ENCODE measurements at regions not wholly inside any gene's neighbourhood (a gene's known extent, or its start where the extent isn't known, plus 50 kb on each side); places are given as distances from the start of the nearest gene placed in this dataset.

GRCh38 chr17:77875881-77876509 is 82.5 kb upstream of the TNRC6C start:
- Histone ChIP-seq H3K36me3 (no peaks in the 10 kb centered on the region), H3K9me3 (no peaks in the 10 kb centered on the region), H3K27me3 (no peaks in the 10 kb centered on the region), H3K4me1 (peaks cover 0 to 6% (median 1%) of the 10 kb centered on the region in 4 donors), H3K4me3 (no peak overlapping the region), H3K27ac (no peak overlapping the region)
- in situ Hi-C loops (cut with MboI; ENCODE audit: low pct_ligation_motif_present in 1 of 4, low pct_unique_long_range_greater_than_20kb in 1 of 4, low sequenced_read_pairs in 3 of 4): no loop called here
- 86 to 89% methylated on average over 1 to 2 of the region's 2 CpGs for WGBS, 2 donors (ENCODE audit: low coverage in 1 of 2)
- intact Hi-C loops (cut with DNase I; ENCODE audit: low total_unique reads): no loop called here
- TF ChIP-seq EP300 (IDR thresholded peaks at IDR 0.05; ENCODE audit: low read depth): no peak
- no peak for TF ChIP-seq POLR2A (IDR thresholded peaks at IDR 0.05)
- TF ChIP-seq POLR2AphosphoS5 (IDR thresholded peaks at IDR 0.05): no peak
- no peak for TF ChIP-seq CTCF (IDR thresholded peaks at IDR 0.05)
- DNase-seq: no peak

GRCh38 chr17:77877036-77877435 is 81.5 kb upstream of the TNRC6C start:
- intact Hi-C loops (cut with DNase I; ENCODE audit: low total_unique reads): no loop called here
- no peak for DNase-seq
- Histone ChIP-seq H3K27ac (no peak overlapping the region), H3K36me3 (no peaks in the 10 kb centered on the region), H3K4me1 (peaks cover 0 to 14% (median 10%) of the 10 kb centered on the region in 4 donors), H3K4me3 (no peak overlapping the region), H3K27me3 (no peaks in the 10 kb centered on the region), H3K9me3 (no peaks in the 10 kb centered on the region)
- no peak for TF ChIP-seq POLR2AphosphoS5 (IDR thresholded peaks at IDR 0.05)
- TF ChIP-seq EP300 (IDR thresholded peaks at IDR 0.05; ENCODE audit: low read depth): no peak
- no peak for TF ChIP-seq CTCF (IDR thresholded peaks at IDR 0.05)
- in situ Hi-C loops (cut with MboI; ENCODE audit: low pct_ligation_motif_present in 1 of 4, low pct_unique_long_range_greater_than_20kb in 1 of 4, low sequenced_read_pairs in 3 of 4): no loop called here
- WGBS, 2 donors (ENCODE audit: low coverage in 1 of 2): 79 to 93% methylated on average over 3 of the region's 3 CpGs

- intact Hi-C loops (cut with DNase I; ENCODE audit: low total_unique reads) (no loop called here), in situ Hi-C loops (cut with MboI; ENCODE audit: low pct_ligation_motif_present in 1 of 4, low pct_unique_long_range_greater_than_20kb in 1 of 4, low sequenced_read_pairs in 3 of 4) (no loop called here)
- H3K9me3 ChIP-seq: no peaks in the 10 kb centered on the region
- no peak for DNase-seq
- WGBS, 2 donors (ENCODE audit: low coverage in 1 of 2): 89 to 92% methylated on average over 4 to 13 of the region's 13 CpGs
- H3K4me1 ChIP-seq: peaks cover 0 to 21% (median 12%) of the 10 kb centered on the region in 4 donors
- TF ChIP-seq POLR2AphosphoS5 (IDR thresholded peaks at IDR 0.05): no peak
- TF ChIP-seq POLR2A (IDR thresholded peaks at IDR 0.05): no peak
- TF ChIP-seq CTCF (IDR thresholded peaks at IDR 0.05): no peak
- TF ChIP-seq EP300 (IDR thresholded peaks at IDR 0.05; ENCODE audit: low read depth): no peak
- H3K27ac ChIP-seq: no peak overlapping the region
- no peaks in the 10 kb centered on the region for H3K36me3 ChIP-seq
- no peak overlapping the region for H3K4me3 ChIP-seq
- H3K27me3 ChIP-seq: no peaks in the 10 kb centered on the region
Measured at GRCh38 chr17:77877646-77878355, 80.7 kb upstream of the TNRC6C start.

GRCh38 chr17:77879226-77879895 is 79.1 kb upstream of the TNRC6C start:
- no peak for DNase-seq
- Histone ChIP-seq H3K36me3 (no peaks in the 10 kb centered on the region), H3K9me3 (no peaks in the 10 kb centered on the region), H3K27me3 (no peaks in the 10 kb centered on the region), H3K4me3 (no peak overlapping the region), H3K4me1 (peaks cover 0 to 26% (median 12%) of the 10 kb centered on the region in 4 donors), H3K27ac (no peak overlapping the region)
- intact Hi-C loops (cut with DNase I; ENCODE audit: low total_unique reads) (no loop called here), in situ Hi-C loops (cut with MboI; ENCODE audit: low pct_ligation_motif_present in 1 of 4, low pct_unique_long_range_greater_than_20kb in 1 of 4, low sequenced_read_pairs in 3 of 4) (no loop called here)
- WGBS, 2 donors (ENCODE audit: low coverage in 1 of 2): 85 to 92% methylated on average over 6 to 13 of the region's 13 CpGs
- no peak for TF ChIP-seq EP300 (IDR thresholded peaks at IDR 0.05; ENCODE audit: low read depth)
- no peak for TF ChIP-seq POLR2AphosphoS5 (IDR thresholded peaks at IDR 0.05)
- no peak for TF ChIP-seq POLR2A (IDR thresholded peaks at IDR 0.05)
- TF ChIP-seq CTCF (IDR thresholded peaks at IDR 0.05): no peak

All from transverse colon (tissue), 4 donors.